ENCODE measurements at regions not wholly inside any gene's neighbourhood (a gene's known extent, or its start where the extent isn't known, plus 50 kb on each side); places are given as distances from the start of the nearest gene placed in this dataset.

DNA sequence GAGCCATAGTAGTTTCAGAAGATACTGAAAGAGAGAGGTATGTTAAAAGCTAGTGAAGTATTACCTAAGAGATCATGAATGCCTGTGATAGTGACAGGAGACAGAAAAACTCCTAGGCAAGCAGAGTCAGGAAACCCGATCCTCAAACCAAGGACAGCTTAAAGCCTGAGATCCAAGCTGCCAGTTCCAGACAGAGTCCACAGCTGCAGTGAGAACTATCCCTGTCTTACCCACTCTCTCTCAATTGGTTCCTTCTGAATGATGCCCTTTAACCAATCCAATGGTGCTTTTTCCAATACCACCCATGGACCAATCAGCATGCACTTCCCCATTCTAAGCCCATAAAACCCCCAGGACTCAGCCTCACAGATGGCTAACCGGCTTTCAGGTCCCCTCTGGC, 90.4 kb upstream of the PCDH10 start:
- TF ChIP-seq CTCF (IDR thresholded peaks at IDR 0.05) (no peak), POLR2A (IDR thresholded peaks at IDR 0.05) (no peak)

All from esophagus squamous epithelium (tissue), 4 donors.